Small intestine (tissue), 7 donors: ENCODE measurements at regions not wholly inside any gene's neighbourhood (a gene's known extent, or its start where the extent isn't known, plus 50 kb on each side); places are given as distances from the start of the nearest gene placed in this dataset.
"Not testable (repeated sequence)": the region's sequence is repeated elsewhere in the genome, so short reads cannot be mapped to it uniquely, and the experiment has no call there.

Experiments used
- DNase-seq, 2 donors: peaks; one replicate each; pipeline versions ENCODE4 v3.0.0 to v3.0.0-alpha.2; 2013
- FAIRE-seq: peaks from 2 replicates; lab custom pipeline; 2012; peaks lifted over from hg19 to GRCh38; lab: Jason Lieb, UNC
- H3K27ac ChIP-seq, 3 donors: one replicate each; pipeline ENCODE4 v1.5.1; 2013; ENCODE audit warnings: low read length in 2 of 3, mild to moderate bottlenecking in 2 of 3, control low read depth in 1 of 3, inconsistent platforms in 1 of 3, low read depth in 1 of 3, moderate library complexity in 1 of 3
- H3K27me3 ChIP-seq, 3 donors: one replicate each; pipeline ENCODE4 v1.6.1; 2013; ENCODE audit warnings: low read length in 3 of 3, inconsistent platforms in 1 of 3; ENCODE audit not compliant: control insufficient read depth in 3 of 3, insufficient read depth in 3 of 3
- H3K36me3 ChIP-seq, 3 donors: one replicate each; pipeline ENCODE4 v1.6.1; 2013; ENCODE audit warnings: low read length in 3 of 3, inconsistent platforms in 1 of 3, low read depth in 1 of 3, mild to moderate bottlenecking in 1 of 3, moderate library complexity in 1 of 3; ENCODE audit not compliant: control insufficient read depth in 3 of 3, insufficient read depth in 2 of 3
- H3K4me1 ChIP-seq, 3 donors: one replicate each; pipeline ENCODE4 v1.6.1; 2013; ENCODE audit warnings: low read length in 2 of 3, inconsistent platforms in 1 of 3, low read depth in 1 of 3, mild to moderate bottlenecking in 1 of 3, moderate library complexity in 1 of 3; ENCODE audit not compliant: control insufficient read depth in 3 of 3, insufficient read depth in 2 of 3
- H3K4me3 ChIP-seq, 3 donors: one replicate each; pipeline ENCODE4 v1.5.1; 2013; ENCODE audit warnings: low read length in 3 of 3, control low read depth in 1 of 3, inconsistent platforms in 1 of 3, low read depth in 1 of 3, mild to moderate bottlenecking in 1 of 3, moderate library complexity in 1 of 3
- H3K9me3 ChIP-seq, 2 donors: one replicate each; pipeline ENCODE4 v1.6.1; 2013; ENCODE audit warnings: low read depth in 1 of 2, low read length in 1 of 2; ENCODE audit not compliant: control insufficient read depth in 2 of 2, insufficient read depth in 1 of 2
- WGBS, 3 donors: extraction: QIAGEN DNeasy Blood & Tissue Kit; methylation state at CpG; one replicate each; pipeline ENCODE4 v1.1.7; 2013; 5-methylcytosine and 5-hydroxymethylcytosine counted together
- donor health status: healthy with polysubstance abuse.
- donor health status: control.
- donor health status: control.
- donor health status: Bipolar disorder and iron deficiency.
- donor health status: healthy.

GRCh38 chr14:52142504-52142903, 73.6 kb upstream of the NID2 start:
- no peaks in the 10 kb centered on the region for H3K4me1 ChIP-seq
- H3K9me3 ChIP-seq: no peaks in the 10 kb centered on the region
- DNase-seq (no peak), FAIRE-seq (no peak)
- no peak overlapping the region for H3K4me3 ChIP-seq
- no peaks in the 10 kb centered on the region for H3K36me3 ChIP-seq
- no peaks in the 10 kb centered on the region for H3K27me3 ChIP-seq
- no peak overlapping the region for H3K27ac ChIP-seq

GRCh38 chr14:52131640-52132320, 62.9 kb upstream of the NID2 start:
- Histone ChIP-seq H3K4me1 (no peaks in the 10 kb centered on the region), H3K27ac (no peak overlapping the region)
- 30 to 32% (median 31%) methylated on average over 13 of the region's 13 CpGs for WGBS, 3 donors

GRCh38 chr14:52129721-52130120, 60.9 kb upstream of the NID2 start:
- Histone ChIP-seq H3K4me1 (no peaks in the 10 kb centered on the region), H3K27ac (no peak overlapping the region), H3K9me3 (no peaks in the 10 kb centered on the region), H3K4me3 (no peak overlapping the region), H3K27me3 (no peaks in the 10 kb centered on the region), H3K36me3 (no peaks in the 10 kb centered on the region)
- FAIRE-seq: no peak
- no peak for DNase-seq
- 68 to 85% (median 72%) methylated on average over 3 of the region's 3 CpGs for WGBS, 3 donors

More at GRCh38 chr14:52131640-52132320, 62.9 kb upstream of the NID2 start:
- H3K9me3 ChIP-seq: no peaks in the 10 kb centered on the region
- no peaks in the 10 kb centered on the region for H3K36me3 ChIP-seq
- no peak overlapping the region for H3K4me3 ChIP-seq
- FAIRE-seq (no peak), DNase-seq (peak; percentile 38 to 87)
- H3K27me3 ChIP-seq: no peaks in the 10 kb centered on the region

DNA sequence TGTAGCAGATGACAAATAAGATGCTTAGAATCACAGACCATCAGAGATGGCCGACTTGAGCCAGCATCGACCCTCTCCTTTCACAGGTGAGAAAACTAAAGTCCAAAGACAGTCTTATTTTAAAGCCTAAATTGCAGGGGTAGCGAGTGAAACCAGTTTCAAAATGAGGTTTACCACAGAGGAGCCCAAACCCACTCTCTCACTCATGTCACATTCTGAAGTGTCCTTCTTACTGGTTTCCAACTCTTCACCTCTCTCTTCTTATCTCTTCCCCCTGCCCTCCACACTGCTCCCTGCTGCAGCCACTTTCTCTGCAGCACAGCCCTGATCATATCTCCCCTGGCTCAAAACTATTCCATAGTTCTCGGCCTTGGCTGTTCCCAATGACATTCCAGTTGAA, 57.0 kb upstream of the NID2 start:
- H3K4me1 ChIP-seq: no peaks in the 10 kb centered on the region
- FAIRE-seq (no peak), DNase-seq (no peak)
- H3K27ac ChIP-seq: peak overlapping the region in 1 of 3 donors; percentile 10
- WGBS, 3 donors: 62 to 79% (median 75%) methylated on average over 4 of the region's 4 CpGs
- no peak overlapping the region for H3K4me3 ChIP-seq
- no peaks in the 10 kb centered on the region for H3K27me3 ChIP-seq
- no peaks in the 10 kb centered on the region for H3K9me3 ChIP-seq
- H3K36me3 ChIP-seq: no peaks in the 10 kb centered on the region

DNA sequence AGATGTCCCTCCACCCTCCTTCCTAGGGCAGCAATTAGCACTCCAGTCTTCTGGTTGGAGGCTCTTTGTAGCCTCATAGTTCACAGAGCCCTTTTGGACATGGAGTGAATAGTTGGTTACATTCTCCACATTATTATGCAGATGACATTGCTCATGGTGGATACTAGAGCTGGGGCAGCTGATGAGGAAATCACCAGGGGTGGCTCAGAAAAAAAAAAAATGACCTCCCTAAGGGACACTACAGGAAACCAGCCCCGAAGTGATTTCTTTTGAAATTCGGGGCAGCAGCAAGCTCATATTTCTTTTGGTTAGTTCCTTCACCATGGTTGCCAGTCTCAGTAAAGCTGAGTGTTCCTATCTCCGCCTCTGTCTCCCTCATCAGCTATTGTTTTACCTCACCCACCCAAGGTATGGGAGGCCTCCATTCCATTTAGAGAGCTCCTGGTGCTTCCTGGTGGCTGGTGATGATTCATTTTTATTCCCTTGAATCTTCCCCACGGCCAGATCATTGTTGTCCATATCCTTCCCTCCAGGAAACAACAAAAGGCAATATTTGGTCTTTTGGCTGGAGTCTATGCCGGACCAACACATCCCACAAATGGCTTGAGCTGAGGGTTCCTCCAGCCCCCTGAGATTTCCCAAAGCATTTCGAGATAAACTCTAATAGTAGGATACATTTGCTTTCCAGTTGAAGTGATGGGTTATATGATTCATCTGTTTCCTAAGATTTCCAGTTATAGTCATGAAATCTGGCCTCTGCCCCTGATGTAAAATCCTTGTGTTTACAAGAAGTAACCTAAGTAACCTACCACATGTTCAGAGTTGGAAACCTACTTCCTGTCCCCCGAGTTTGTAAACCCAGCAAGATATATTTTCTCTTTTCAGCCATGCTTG, 56.2 kb upstream of the NID2 start:
- 54 to 72% (median 67%) methylated on average over 7 of the region's 7 CpGs for WGBS, 3 donors
- no peak overlapping the region for H3K4me3 ChIP-seq
- FAIRE-seq (no peak), DNase-seq (no peak)
- H3K27me3 ChIP-seq: no peaks in the 10 kb centered on the region
- H3K9me3 ChIP-seq: no peaks in the 10 kb centered on the region
- no peaks in the 10 kb centered on the region for H3K36me3 ChIP-seq
- H3K4me1 ChIP-seq: no peaks in the 10 kb centered on the region
- peak overlapping the region in 1 of 3 donors; percentile 67 for H3K27ac ChIP-seq

- not testable (repeated sequence) for H3K27ac ChIP-seq, H3K4me1 ChIP-seq, FAIRE-seq, H3K9me3 ChIP-seq, DNase-seq, H3K27me3 ChIP-seq, H3K36me3 ChIP-seq, H3K4me3 ChIP-seq
- WGBS, 3 donors: 93 to 94% (median 93%) methylated on average over 20 to 25 of the region's 25 CpGs
Observed at GRCh38 chr14:52122163-52122562, 53.3 kb upstream of the NID2 start.

DNA sequence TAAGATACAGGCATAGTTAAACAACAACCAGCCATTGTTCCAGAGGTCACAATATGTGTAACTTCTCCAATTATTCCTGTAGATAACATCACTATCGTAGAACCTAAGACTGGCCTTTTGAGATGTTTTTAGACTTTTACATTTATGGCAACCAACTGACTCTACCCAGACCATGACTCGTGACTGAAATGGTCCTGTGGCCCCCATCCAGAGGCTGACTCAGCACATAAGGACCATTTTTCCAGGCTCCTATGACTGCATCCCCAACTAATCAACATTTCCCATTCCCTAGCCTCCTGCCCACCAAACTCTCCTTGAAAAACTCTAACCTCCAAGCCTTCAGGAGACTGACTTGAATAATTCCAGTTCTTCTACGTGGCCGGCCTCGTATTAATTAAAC, 52.6 kb upstream of the NID2 start:
- no peaks in the 10 kb centered on the region for H3K36me3 ChIP-seq
- DNase-seq (no peak), FAIRE-seq (no peak)
- no peak overlapping the region for H3K4me3 ChIP-seq
- H3K27me3 ChIP-seq: no peaks in the 10 kb centered on the region
- H3K9me3 ChIP-seq: no peaks in the 10 kb centered on the region
- H3K4me1 ChIP-seq: no peaks in the 10 kb centered on the region
- no peak overlapping the region for H3K27ac ChIP-seq
- WGBS, 3 donors: 66 to 80% (median 70%) methylated on average over 5 of the region's 5 CpGs

DNA sequence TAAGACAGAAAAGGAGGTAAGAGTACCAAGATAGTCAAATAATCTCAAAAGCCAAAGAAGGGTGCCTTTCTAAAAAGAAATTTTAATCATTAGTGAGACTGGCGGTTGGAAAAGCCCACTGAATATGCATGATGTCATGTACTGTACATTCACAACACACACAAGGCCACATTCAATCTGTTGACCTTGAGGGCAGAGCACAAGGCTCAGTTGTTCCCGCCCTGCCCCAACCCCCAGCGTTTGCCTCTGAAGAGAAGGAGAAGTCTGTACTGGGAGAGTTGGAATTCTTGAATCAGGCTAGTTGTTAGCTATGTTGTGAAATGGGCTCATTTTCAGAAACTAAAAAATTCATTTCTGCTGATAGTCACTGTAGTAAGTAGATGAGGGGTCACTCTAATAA, 50.2 kb upstream of the NID2 start:
- Histone ChIP-seq H3K9me3 (no peaks in the 10 kb centered on the region), H3K27ac (no peak overlapping the region), H3K4me1 (no peaks in the 10 kb centered on the region), H3K4me3 (no peak overlapping the region), H3K27me3 (no peaks in the 10 kb centered on the region), H3K36me3 (no peaks in the 10 kb centered on the region)
- FAIRE-seq (no peak), DNase-seq (peak in 1 of 2 donors; percentile 31)
- 29 to 64% (median 58%) methylated on average over 3 of the region's 3 CpGs for WGBS, 3 donors
